Ishikawa (cell line): ENCODE measurements at regions not wholly inside any gene's neighbourhood (a gene's known extent, or its start where the extent isn't known, plus 50 kb on each side); places are given as distances from the start of the nearest gene placed in this dataset.

Source experiments
- CEBPB ChIP-seq: IDR thresholded peaks from 2 replicates; pipeline ENCODE4 v1.6.1; 2012
- CREB1 ChIP-seq: IDR thresholded peaks from 2 replicates; pipeline ENCODE4 v1.6.1; 2012; ENCODE audit warnings: low read depth
- EGR1 ChIP-seq: IDR thresholded peaks from 2 replicates; pipeline ENCODE4 v1.6.1; 2012
- EP300 ChIP-seq: IDR thresholded peaks from 2 replicates; pipeline ENCODE4 v1.6.1; 2012; ENCODE audit warnings: borderline replicate concordance
- FOXM1 ChIP-seq: IDR thresholded peaks from 2 replicates; pipeline ENCODE4 v1.6.1; 2012; ENCODE audit warnings: low read depth, borderline replicate concordance
- NFIC ChIP-seq: IDR thresholded peaks from 2 replicates; pipeline ENCODE4 v1.6.1; 2012
- RAD21 ChIP-seq: IDR thresholded peaks from 2 replicates; pipeline ENCODE4 v1.6.1; 2012; ENCODE audit warnings: low read depth
- TAF1 ChIP-seq: IDR thresholded peaks from 2 replicates; pipeline ENCODE4 v1.6.1; 2012; ENCODE audit warnings: low read depth, mild to moderate bottlenecking
- TCF12 ChIP-seq: IDR thresholded peaks from 2 replicates; pipeline ENCODE4 v1.6.1; 2012; ENCODE audit warnings: low read depth
- TEAD4 ChIP-seq: IDR thresholded peaks from 2 replicates; pipeline ENCODE4 v1.6.1; 2012
- YY1 ChIP-seq: IDR thresholded peaks from 2 replicates; pipeline ENCODE4 v1.6.1; 2012; ENCODE audit warnings: low read depth
- ZBTB7A ChIP-seq: IDR thresholded peaks from 2 replicates; pipeline ENCODE4 v1.6.1; 2012; ENCODE audit warnings: low read depth
- TF ChIP-seq, protein P1 (sequence below): IDR thresholded peaks from 2 replicates; pipeline ENCODE4 v1.6.1; 2012
- TF ChIP-seq, protein P2 (sequence below): IDR thresholded peaks from 2 replicates; pipeline ENCODE4 v1.6.1; 2012
- TF ChIP-seq, protein P3 (sequence below): IDR thresholded peaks from 2 replicates; pipeline ENCODE4 v1.6.1; 2012; ENCODE audit warnings: low read depth, mild to moderate bottlenecking

DNA sequence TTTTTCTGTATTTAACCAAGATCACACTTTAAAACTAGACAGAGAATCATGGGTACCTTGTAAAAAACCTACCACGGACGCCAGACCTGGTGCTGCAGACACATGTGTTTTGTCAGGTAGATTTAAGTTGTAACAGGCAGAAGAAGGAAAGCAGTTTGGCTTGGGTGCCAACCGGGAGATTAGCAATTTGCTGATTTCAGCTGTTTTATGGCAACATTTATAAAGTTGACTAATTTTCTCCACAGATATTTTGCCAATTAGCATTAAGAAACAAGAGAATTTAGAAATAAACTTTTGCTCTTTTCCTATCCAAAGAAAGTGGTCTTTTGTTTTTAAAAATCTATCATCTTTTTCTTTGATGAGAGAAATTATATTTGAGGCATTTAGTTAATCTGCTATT is 76.3 kb upstream of the STOX2 start:
- TF ChIP-seq, protein P1, sequence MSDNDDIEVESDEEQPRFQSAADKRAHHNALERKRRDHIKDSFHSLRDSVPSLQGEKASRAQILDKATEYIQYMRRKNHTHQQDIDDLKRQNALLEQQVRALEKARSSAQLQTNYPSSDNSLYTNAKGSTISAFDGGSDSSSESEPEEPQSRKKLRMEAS = no peak
- no peak for TF ChIP-seq TCF12
- no peak for TF ChIP-seq TAF1
- TF ChIP-seq, protein P2, sequence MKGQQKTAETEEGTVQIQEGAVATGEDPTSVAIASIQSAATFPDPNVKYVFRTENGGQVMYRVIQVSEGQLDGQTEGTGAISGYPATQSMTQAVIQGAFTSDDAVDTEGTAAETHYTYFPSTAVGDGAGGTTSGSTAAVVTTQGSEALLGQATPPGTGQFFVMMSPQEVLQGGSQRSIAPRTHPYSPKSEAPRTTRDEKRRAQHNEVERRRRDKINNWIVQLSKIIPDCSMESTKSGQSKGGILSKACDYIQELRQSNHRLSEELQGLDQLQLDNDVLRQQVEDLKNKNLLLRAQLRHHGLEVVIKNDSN = no peak
- no peak for TF ChIP-seq RAD21
- no peak for TF ChIP-seq CREB1
- TF ChIP-seq TEAD4 = no peak
- no peak for TF ChIP-seq ZBTB7A
- no peak for TF ChIP-seq EP300
- no peak for TF ChIP-seq NFIC

DNA sequence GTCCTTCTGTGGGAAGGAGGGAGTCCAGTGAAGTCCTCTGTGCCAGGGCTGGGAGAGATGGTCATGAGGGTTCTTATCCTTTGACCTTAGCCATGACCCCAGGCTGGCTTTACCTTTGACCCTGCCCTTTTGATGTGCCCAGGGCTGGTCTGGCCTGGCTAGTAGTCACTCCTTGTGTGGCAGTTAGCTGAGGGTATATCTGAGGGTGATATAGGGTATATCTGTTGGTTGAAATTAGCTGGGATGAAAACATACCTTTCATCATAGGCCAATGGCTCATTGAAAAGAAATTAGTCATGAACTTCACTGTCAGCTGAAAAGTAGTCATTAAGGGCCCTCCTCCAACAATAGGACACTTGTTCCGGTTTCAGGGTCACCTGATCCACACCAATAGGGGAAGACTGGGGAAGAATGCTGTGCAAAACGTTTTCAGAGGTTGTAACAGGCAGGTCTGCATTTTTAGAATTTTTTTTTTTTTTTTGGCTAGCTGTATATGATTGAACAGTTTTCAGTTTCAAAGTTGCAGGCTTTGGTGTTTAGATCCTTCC is 74.6 kb upstream of the STOX2 start:
- TF ChIP-seq FOXM1 = no peak
- TF ChIP-seq, protein P2 = peak; percentile 82
- TF ChIP-seq CREB1 = no peak
- TF ChIP-seq, protein P1 = no peak
- no peak for TF ChIP-seq CEBPB
- TF ChIP-seq EGR1 = no peak
- no peak for TF ChIP-seq TAF1
- TF ChIP-seq EP300 = no peak; the same call in 1 of the 2 replicates
- 0 out of 2 replicates have a peak, but pooled peaks have one; percentile 21 for TF ChIP-seq TEAD4
- no peak for TF ChIP-seq ZBTB7A

DNA sequence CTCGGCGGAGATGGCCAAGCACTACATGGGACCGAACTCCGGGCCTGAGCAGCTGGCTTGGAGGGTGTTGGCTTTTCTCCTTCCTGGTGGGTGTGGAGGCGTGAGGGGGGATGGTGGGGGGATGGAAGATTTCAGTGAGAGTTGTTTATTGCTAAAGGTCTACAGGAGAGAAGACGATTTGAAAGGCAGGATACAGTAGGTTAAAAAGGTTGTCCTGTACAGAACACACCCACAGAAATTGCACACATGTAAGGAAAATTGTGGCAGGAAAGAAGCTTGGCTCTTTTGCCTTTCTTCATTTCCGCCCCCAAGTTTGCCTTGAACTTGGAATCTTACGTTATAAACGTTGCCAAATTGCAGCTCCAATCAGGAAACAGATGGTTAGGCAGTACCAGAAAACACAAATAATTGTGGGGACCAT is 74.1 kb upstream of the STOX2 start:
- TF ChIP-seq EGR1 = no peak
- TF ChIP-seq TCF12 = no peak
- TF ChIP-seq RAD21 = no peak
- TF ChIP-seq, protein P3, sequence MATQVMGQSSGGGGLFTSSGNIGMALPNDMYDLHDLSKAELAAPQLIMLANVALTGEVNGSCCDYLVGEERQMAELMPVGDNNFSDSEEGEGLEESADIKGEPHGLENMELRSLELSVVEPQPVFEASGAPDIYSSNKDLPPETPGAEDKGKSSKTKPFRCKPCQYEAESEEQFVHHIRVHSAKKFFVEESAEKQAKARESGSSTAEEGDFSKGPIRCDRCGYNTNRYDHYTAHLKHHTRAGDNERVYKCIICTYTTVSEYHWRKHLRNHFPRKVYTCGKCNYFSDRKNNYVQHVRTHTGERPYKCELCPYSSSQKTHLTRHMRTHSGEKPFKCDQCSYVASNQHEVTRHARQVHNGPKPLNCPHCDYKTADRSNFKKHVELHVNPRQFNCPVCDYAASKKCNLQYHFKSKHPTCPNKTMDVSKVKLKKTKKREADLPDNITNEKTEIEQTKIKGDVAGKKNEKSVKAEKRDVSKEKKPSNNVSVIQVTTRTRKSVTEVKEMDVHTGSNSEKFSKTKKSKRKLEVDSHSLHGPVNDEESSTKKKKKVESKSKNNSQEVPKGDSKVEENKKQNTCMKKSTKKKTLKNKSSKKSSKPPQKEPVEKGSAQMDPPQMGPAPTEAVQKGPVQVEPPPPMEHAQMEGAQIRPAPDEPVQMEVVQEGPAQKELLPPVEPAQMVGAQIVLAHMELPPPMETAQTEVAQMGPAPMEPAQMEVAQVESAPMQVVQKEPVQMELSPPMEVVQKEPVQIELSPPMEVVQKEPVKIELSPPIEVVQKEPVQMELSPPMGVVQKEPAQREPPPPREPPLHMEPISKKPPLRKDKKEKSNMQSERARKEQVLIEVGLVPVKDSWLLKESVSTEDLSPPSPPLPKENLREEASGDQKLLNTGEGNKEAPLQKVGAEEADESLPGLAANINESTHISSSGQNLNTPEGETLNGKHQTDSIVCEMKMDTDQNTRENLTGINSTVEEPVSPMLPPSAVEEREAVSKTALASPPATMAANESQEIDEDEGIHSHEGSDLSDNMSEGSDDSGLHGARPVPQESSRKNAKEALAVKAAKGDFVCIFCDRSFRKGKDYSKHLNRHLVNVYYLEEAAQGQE = no peak
- no peak for TF ChIP-seq CEBPB
- TF ChIP-seq, protein P1 = no peak
- no peak for TF ChIP-seq ZBTB7A
- no peak for TF ChIP-seq FOXM1
- no peak for TF ChIP-seq TEAD4
- TF ChIP-seq NFIC = no peak
- no peak for TF ChIP-seq YY1
- TF ChIP-seq, protein P2 = no peak
- TF ChIP-seq EP300 = no peak
- no peak for TF ChIP-seq CREB1
- TF ChIP-seq TAF1 = no peak

DNA sequence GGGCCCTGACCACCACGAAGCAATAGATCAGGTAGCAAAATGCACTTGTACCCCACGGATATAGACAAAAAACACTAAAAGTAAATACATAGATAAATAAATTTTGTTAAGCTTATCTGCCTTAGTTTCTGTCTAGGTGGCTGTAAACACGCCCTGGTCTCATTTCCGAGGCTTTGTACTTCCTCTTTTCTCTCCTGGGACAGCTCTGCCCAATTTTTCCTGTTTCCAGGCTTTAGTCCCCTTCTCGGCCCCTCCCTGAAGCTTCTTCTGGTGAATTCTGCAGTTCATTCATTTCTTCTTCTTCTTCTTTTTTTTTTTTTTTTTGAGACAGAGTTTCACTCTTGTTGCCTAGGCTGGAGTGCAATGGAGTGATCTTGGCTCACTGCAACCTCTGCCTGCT is 73.4 kb upstream of the STOX2 start:
- TF ChIP-seq EP300 = no peak
- no peak for TF ChIP-seq CREB1
- no peak for TF ChIP-seq RAD21
- TF ChIP-seq CEBPB = no peak

DNA sequence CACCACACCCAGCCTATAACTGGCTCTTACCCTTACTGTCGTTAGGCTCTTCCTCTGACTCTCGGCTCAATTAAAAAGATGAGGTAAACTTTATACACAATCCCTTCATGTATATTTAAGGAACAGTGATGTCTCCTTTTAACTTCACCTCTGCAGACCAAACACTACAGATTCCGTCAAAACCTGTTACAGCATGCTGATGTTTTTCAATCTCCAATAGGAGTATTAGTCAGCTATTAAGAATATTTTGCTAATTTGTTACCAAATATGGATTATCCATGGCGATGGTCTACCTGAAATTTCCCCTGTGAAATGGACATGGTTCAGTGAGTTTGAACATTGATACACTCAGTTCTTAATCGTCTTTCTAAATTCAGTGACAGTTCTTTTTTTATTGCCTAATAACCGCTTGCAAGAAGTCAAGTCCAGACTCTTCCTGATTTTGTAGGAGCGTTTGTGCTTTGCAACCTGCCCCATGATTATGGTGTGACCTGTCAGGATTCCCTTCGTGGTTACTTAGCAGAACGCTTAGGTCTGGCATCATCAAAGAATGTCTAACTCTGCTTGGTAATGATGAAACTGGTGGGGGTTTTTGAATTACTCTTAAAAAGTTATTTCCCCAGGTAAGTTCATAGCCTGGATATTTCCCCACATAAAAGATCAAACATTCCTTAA is 72.2 kb upstream of the STOX2 start:
- TF ChIP-seq CEBPB (no peak), NFIC (no peak), TCF12 (no peak), TAF1 (no peak), YY1 (no peak), TEAD4 (no peak), EP300 (no peak), ZBTB7A (no peak)
- TF ChIP-seq, protein P1 = no peak
- TF ChIP-seq, protein P3 = no peak
